ENCODE measurements at regions not wholly inside any gene's neighbourhood (a gene's known extent, or its start where the extent isn't known, plus 50 kb on each side); places are given as distances from the start of the nearest gene placed in this dataset.
"Not testable (repeated sequence)": the region's sequence is repeated elsewhere in the genome, so short reads cannot be mapped to it uniquely, and the experiment has no call there.

DNA sequence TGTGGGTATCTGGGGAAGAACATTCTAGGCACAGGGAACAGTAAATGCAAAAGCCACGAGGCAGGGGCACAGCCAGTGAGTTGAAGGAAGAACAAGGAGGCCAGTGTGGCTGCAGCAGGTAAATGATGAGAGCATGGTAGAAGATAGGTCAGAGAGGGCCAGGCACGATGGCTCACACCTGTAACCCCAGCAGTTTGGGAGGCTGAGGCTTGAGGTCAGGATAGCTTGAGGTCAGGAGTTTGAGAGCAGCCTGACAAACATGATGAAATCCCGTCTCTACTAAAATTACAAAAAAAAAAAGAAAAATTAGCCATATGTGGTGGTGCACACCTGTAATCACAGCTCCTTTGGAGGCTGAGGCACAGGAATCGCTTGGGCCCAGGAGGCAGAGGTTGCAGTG is 86.7 kb upstream of the ESRRB start:
- in situ Hi-C loops (cut with HindIII; ENCODE audit: low pct_unique_long_range_greater_than_20kb, low sequenced_read_pairs): no loop called here
- no peak for TF ChIP-seq JUND (IDR thresholded peaks at IDR 0.05; ENCODE audit: low read depth)
- DNase-seq (ENCODE audit: low read depth in 1 of 2, low spot score in 1 of 2): no peak

DNA sequence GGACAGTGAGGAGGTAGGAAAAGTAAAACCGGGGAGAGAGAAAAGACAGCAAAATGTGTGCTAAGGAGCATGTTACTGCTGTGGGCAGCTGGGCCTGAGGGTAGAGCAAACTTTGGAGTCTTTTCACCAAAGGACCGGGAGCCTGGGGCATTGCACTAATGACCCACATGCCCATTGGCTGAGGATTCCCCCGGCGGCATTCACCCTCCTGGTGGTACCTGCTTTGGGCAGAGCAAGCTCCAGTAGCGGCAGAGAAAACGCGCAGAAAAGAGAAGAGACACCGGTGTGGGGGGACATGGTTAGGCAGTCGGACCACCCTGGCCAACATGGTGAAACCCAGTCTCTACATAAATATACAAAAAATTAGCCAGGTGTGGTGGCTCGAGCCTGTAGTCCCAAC is 83.4 kb upstream of the ESRRB start:
- no peak for TF ChIP-seq JUND (IDR thresholded peaks at IDR 0.05; ENCODE audit: low read depth)
- DNase-seq (ENCODE audit: low read depth in 1 of 2, low spot score in 1 of 2): no peak
- in situ Hi-C loops (cut with HindIII; ENCODE audit: low pct_unique_long_range_greater_than_20kb, low sequenced_read_pairs): no loop called here

DNA sequence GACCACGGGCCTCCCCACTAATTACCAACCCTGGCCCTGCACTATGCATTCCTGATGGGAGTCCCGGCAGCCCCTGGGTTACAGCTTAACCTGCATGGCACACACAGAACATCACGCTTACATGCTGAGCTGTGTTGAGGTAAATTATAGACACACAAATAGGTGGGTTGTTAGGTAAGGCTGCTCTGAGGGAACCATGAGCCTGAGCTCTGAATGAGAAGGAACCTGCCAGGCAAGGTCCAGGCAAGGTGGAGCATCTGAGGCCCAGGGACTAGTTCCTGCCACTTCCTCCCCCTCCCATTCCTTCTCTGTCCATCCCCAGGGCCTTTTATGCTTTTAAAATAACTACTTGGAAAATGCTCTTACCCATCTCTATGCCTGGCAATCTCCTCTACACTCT is 82.7 kb upstream of the ESRRB start:
- in situ Hi-C loops (cut with HindIII; ENCODE audit: low pct_unique_long_range_greater_than_20kb, low sequenced_read_pairs): no loop called here
- no peak for TF ChIP-seq JUND (IDR thresholded peaks at IDR 0.05; ENCODE audit: low read depth)
- DNase-seq (ENCODE audit: low read depth in 1 of 2, low spot score in 1 of 2): peak in 1 of 2 experiments; percentile 12

DNA sequence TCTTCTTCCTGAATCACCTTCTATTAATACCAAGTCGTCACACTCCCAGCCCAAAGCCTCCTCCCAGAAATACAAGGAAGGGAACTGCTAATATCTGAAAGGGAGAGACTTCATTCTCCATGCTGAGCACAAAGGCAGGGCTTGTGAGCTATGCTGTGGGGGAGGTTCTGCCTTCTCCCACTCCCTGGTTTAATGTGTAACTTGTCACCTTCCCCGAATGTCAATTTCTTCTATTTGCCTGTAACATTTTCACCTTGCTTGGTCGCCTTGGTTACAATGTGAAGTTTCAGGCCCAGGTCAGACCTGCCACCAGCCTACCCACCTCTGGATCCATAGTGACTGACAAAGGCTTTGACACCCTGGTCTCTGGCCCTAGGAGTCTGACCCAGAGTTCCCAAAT is 82.0 kb upstream of the ESRRB start:
- in situ Hi-C loops (cut with HindIII; ENCODE audit: low pct_unique_long_range_greater_than_20kb, low sequenced_read_pairs): no loop called here
- no peak for DNase-seq (ENCODE audit: low read depth in 1 of 2, low spot score in 1 of 2)
- no peak for TF ChIP-seq JUND (IDR thresholded peaks at IDR 0.05; ENCODE audit: low read depth)

DNA sequence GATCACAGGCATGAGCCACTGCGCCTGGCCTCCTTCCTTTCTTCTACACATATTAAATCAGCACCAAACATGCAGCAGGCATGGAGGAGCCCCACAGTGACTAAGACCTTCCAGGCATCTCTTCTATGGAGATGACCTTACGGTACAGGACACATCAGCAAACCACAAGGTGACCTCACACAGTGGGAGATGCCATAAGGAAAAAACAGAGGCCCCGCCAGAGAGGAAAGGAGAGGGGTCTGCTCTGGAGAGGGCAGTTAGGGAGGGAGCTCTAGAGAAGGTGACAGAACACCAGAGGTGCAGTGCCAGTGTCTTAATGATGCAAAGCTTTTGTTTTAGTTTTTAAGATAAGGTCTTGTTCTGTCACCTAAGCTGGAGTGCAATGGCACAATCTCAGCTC is 81.1 kb upstream of the ESRRB start:
- TF ChIP-seq JUND (IDR thresholded peaks at IDR 0.05; ENCODE audit: low read depth): no peak
- in situ Hi-C loops (cut with HindIII; ENCODE audit: low pct_unique_long_range_greater_than_20kb, low sequenced_read_pairs): no loop called here
- no peak for DNase-seq (ENCODE audit: low read depth in 1 of 2, low spot score in 1 of 2)

DNA sequence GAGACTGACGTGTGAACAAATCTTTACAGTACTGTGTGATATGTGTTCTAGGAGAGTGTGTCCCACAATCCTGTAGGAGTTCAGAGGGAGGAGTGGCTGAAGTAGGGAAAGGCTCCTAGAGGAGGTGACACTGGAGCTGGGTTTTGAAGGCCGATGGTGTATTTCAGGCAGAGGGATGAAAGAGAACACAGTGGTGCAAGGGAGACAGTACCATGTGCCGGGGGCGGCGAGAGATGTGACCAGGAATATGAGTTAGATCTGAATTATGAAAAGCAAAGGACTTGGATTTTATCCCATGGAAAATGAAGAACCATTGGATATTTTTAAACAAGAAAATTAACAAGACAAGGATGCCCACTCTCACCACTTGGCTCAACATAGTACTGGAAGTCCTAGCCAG is 77.0 kb upstream of the ESRRB start:
- in situ Hi-C loops (cut with HindIII; ENCODE audit: low pct_unique_long_range_greater_than_20kb, low sequenced_read_pairs): no loop called here
- DNase-seq (ENCODE audit: low read depth in 1 of 2, low spot score in 1 of 2): no peak
- TF ChIP-seq JUND (IDR thresholded peaks at IDR 0.05; ENCODE audit: low read depth): no peak

DNA sequence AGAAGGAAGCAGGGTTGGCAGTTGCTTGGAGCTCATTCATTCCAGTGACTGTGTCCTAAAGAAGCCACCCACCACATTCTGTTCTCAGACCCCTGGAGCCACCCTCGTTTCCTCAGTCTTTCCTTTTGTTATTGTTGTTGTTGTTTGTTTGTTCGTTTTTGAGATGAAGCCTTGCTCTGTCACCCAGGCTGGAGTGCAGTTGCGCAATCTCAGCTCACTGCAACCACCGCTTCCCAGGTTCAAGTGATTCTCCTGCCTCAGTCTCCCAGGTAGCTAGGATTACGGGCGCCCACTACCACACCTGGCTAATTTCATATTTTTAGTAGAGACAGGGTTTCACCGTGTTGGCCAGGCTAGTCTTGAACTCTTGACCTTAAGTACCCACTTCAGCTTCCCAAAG is 72.7 kb upstream of the ESRRB start:
- in situ Hi-C loops (cut with HindIII; ENCODE audit: low pct_unique_long_range_greater_than_20kb, low sequenced_read_pairs); DNase-seq (ENCODE audit: low read depth in 1 of 2, low spot score in 1 of 2): not testable (repeated sequence)

DNA sequence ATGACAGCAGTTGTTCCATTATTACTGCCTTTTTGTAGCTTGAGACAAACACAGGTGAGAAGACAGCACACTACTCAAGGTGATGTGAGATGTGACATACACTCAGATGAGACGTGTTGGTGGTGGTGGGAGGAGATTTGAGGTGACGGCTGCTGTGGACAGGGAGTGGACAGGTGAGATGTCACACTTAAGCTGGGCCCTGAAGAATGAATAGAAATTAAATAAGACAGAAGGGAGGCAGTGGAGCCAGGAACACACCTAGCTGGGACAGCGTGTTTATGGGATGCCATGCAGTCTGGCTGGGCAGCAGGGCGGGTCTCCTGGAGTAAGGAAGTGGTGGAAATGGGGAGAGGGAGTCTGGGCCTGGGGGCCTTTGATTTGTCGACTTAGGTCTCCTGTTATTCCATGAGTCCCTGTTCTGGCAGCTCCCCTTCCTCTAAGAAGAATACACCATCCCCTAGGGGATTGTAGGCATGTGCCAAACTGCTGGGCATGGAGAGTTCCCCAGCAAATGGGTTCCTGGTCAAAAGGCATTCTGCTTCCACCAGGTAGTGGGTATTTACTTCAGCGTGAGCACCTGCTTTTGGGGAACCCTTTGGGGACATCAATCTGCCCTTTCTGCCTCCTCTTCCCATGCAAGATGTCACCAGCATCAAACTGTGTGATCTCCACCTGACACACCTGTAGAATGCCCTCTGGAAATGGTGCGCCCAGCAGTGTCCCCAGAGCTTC is 71.2 kb upstream of the ESRRB start:
- no peak for TF ChIP-seq JUND (IDR thresholded peaks at IDR 0.05; ENCODE audit: low read depth)
- no peak for DNase-seq (ENCODE audit: low read depth in 1 of 2, low spot score in 1 of 2)
- in situ Hi-C loops (cut with HindIII; ENCODE audit: low pct_unique_long_range_greater_than_20kb, low sequenced_read_pairs): no loop called here

DNA sequence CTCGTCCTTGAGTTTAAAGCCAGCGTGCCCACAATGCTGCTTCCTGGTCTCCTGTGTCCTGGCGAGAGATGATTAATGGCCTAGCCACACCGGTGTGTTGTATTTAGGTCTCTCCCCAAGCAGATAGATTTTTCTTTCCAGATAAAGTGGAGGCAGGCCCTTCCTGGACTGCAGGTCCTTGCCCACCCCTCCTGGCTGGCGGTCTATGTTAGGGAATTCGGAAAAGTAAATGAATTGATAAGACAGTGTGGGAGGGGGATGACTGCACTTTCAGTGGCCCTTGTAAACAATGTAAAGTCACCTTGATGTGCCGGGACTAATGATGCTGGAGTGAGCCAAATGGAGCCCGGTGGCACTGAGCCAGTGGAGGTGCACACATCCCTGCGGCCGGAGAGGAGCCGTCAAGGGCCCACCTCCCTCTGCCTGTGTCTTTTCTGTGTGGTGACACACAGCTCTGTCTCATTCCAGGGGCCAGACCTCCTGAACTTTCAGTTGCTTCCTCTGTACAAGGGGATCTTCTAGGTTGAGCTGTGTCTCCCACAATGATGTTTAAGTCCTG is 70.6 kb upstream of the ESRRB start:
- no peak for TF ChIP-seq JUND (IDR thresholded peaks at IDR 0.05; ENCODE audit: low read depth)
- in situ Hi-C loops (cut with HindIII; ENCODE audit: low pct_unique_long_range_greater_than_20kb, low sequenced_read_pairs): no loop called here
- peak in 1 of 2 experiments; percentile 6 for DNase-seq (ENCODE audit: low read depth in 1 of 2, low spot score in 1 of 2)

DNA sequence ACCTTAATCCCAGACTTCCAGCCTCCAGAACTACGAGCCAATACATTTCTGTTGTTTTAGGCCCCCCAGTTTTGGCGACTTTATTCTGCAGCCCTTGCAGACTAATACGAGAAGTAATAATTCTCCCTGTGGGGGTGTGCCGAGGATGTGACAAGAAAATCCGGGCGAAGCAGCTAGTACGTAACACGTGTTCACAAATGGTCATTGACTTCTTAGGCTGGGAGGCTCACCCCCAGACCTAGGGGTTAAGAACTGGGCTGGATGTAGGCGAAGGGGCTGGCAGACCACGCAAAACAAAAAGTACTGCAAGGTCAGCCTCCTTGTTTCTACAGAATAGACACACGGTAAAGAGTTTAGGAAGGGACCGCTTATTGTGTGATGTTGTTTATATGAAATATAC is 69.8 kb upstream of the ESRRB start:
- no peak for DNase-seq (ENCODE audit: low read depth in 1 of 2, low spot score in 1 of 2)
- TF ChIP-seq JUND (IDR thresholded peaks at IDR 0.05; ENCODE audit: low read depth): no peak
- in situ Hi-C loops (cut with HindIII; ENCODE audit: low pct_unique_long_range_greater_than_20kb, low sequenced_read_pairs): no loop called here

DNA sequence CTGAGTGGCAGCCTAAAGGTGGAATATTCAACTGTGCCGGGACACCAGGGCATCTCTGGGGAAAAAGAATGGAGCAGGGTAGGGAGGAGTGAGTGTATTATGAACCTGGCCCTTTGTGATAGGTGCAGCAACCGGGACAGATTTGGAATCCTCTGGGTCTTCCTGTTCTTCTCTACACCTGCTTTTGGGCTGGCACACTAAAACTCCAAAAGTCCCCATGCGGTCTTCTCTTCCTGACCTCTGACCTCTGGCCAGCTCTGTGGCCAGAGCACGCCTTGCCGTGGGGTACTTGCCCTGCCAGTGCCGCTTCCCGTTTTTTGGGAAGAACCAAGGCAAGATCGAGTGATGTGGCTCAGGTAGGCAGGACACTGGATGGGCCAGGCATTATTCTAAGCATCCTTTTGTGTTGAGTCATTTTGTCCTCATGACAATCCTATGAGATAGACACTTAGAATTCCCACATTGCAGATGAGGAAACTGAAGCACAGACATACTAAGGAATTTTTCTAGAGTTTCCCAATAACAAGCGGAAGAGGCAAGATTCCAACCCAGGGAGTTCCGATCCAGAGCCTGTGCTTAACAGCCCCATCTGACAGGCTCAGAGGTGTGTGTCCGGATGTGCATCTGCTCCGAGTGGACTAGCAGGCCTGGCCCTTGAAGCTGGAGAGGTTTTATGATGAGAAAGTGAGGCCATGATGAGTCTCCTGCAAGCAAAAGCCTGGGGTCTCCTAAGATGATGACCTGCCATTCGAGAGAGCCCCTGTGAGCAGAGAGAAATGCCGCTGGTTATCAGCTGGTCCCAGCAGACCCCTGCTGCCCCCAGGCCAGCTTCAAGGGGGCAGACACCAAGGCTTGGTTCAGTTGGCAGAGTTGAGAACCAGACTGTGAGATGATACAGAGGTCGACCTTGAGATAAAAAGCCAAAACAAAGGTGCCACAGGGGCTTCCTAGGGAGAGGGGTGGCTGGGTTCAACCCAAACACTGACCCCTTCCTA is 67.9 kb upstream of the ESRRB start:
- DNase-seq (ENCODE audit: low read depth in 1 of 2, low spot score in 1 of 2): no peak
- no peak for TF ChIP-seq JUND (IDR thresholded peaks at IDR 0.05; ENCODE audit: low read depth)
- in situ Hi-C loops (cut with HindIII; ENCODE audit: low pct_unique_long_range_greater_than_20kb, low sequenced_read_pairs): no loop called here

DNA sequence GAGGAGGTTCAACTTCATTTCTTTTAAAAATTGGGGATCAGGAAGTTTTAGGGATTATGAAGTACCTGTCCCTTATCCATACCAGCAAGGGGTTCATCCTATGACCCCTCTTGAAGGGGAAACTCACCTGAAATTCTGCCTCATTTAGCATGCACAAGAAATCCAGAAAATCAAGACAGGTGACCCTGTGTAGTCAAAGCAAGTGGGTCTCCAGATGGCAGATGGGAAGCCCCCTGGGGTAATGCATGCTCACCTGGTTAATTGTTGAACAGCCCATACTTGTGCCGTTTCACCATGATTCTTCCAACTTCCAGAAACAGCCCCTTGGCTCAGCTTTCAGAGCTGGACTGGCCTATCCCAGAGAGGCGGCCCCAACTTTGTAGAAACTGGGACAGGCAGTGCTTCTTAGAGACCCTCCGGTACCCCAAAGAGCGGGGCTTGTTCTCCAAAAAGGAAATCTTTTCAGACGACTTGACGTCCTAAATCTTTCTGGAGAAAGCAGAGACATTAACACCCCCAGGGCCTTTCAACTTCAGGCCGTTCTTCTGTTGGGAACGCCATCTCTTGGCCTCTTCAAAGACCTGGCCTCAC is 66.3 kb upstream of the ESRRB start:
- no peak for DNase-seq (ENCODE audit: low read depth in 1 of 2, low spot score in 1 of 2)
- TF ChIP-seq JUND (IDR thresholded peaks at IDR 0.05; ENCODE audit: low read depth): no peak
- in situ Hi-C loops (cut with HindIII; ENCODE audit: low pct_unique_long_range_greater_than_20kb, low sequenced_read_pairs): no loop called here

Measured in T47D (cell line).